GM18951 (cell line): ENCODE measurements at regions not wholly inside any gene's neighbourhood (a gene's known extent, or its start where the extent isn't known, plus 50 kb on each side); places are given as distances from the start of the nearest gene placed in this dataset.
A peak's percentile ranks its signal among the peaks of the same experiment; 100 is the strongest.
"Not testable (repeated sequence)": the region's sequence is repeated elsewhere in the genome, so short reads cannot be mapped to it uniquely, and the experiment has no call there.

Source experiments
- POLR2A ChIP-seq: IDR thresholded peaks from 4 replicates; pipeline ENCODE4 v1.6.1; 2011; ENCODE audit warnings: mild to moderate bottlenecking; ENCODE audit not compliant: insufficient read length, insufficient read depth; ENCODE audit errors: extremely low read depth
- in situ Hi-C: fragments of 300-500 bp; cut with MboI; formaldehyde crosslinking; loops from one replicate; pipeline ENCODE4 v1.12.0; 2022; ENCODE audit warnings: low sequenced_read_pairs, mixed read lengths, inconsistent platforms; ENCODE audit not compliant: unreplicated experiment

GRCh38 chrX:55142206-55142918 lies 53.5 kb downstream of the PAGE2 start:
- in situ Hi-C loops = no loop called here
- TF ChIP-seq POLR2A = no peak

DNA sequence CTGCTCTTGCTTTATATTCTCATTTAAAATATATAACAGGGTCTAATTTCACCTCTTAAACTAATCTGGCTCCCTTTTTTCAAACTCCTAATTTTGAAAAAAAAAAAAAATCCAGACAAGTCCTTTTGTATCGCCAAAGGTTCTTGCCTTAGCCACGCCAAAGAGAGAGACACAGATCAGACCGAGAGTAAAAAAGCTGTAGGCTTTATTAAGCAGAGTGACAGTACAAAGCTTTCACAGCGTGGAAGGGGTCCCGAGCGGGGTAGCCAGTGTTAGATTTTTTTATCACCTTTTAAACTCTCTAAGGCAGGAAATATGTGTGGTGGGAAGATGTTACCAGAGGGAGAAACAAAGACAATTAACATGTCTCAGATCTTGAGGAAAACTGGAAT lies 54.1 kb downstream of the PAGE2 start:
- no peak for TF ChIP-seq POLR2A
- in situ Hi-C loops = no loop called here

- TF ChIP-seq POLR2A = no peak
- in situ Hi-C loops = no loop called here
Observed at GRCh38 chrX:55143621-55144020, 54.8 kb downstream of the PAGE2 start.

- in situ Hi-C loops = no loop called here
- TF ChIP-seq POLR2A = no peak
Observed at GRCh38 chrX:55144697-55145096, 55.9 kb downstream of the PAGE2 start.

- no peak for TF ChIP-seq POLR2A
- in situ Hi-C loops = no loop called here
Observed at GRCh38 chrX:55149242-55149641, 60.4 kb downstream of the PAGE2 start.

DNA sequence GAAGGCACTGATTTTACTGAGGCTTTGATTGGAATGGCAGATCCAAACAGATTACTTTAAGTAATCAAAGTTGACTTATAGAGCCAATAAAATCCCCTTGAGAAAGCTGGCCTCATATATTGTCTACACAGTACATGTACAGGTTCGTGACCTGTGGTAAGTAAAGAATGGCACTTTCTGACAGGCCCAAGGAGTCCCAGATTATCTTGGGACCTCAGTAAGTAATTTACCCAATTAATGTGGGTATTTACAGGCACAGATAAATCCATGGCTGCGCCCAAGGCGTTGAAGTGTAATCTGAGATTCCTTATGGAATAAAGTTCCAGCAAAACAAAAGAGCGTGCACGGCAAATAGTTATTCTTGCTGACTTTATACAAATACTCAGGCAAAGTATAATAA lies 62.4 kb downstream of the PAGE2 start:
- in situ Hi-C loops = no loop called here
- no peak for TF ChIP-seq POLR2A

DNA sequence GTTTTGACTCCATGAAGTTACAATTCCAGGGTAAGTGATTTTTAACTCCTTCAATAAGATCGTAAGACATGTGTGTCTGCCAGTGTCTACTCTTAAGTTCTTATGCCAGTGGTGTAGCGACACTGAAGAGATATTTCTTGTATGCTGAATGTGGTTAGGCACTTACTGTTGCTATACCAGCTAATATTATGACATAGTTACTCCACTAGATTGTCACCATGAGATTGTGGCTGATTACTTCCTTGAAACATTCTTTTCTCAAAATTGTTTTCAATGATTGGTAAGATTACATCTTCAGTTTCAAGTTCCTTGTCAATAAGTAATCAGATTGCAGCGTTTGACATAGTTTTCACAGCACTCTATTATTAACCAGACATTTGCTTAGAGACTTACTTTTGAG lies 60.6 kb upstream of the PAGE5 start:
- TF ChIP-seq POLR2A = no peak

GRCh38 chrX:55160685-55161552 lies 59.2 kb upstream of the PAGE5 start:
- in situ Hi-C loops = no loop called here
- TF ChIP-seq POLR2A = peak; percentile 84

More for the DNA sequence above, 60.6 kb upstream of the PAGE5 start:
- in situ Hi-C loops = no loop called here

DNA sequence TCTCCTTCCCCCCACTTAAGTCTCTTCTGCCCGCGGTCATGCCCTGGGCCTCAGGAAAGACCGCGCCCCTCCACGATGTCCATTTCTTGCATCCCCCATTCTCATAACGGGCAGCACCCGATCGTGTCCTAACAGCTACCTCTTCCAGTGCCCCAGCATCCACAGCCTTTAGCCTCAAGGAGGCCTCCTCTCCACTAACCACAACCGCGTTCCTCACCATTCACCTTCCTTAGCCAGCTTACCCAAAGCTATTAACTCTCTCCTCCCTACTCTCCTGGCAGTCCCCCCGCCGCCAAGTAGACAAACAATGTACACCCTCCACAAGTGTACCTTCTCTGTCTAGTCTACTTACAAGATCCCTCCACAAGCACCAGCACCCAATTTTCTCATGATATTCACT lies 58.6 kb upstream of the PAGE5 start:
- no peak for TF ChIP-seq POLR2A
- in situ Hi-C loops = no loop called here

DNA sequence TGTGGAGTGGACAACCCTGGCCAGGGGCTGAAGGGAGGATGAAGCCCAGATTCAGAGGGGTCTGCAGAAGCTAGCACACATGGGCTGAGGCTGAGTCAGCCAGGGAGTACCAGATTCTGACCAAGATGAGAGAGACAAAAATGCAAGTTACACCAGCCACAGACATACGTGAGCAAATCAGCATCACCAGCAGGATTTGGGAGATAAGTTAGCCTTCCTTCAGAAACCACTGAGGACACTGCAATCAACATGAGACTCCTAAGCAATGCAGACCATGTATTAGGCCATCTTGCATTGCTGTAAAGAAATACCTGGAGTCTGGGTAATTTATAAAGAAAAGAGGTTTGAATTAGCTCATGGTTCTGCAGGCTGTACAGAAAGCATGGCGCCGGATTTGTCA lies 57.0 kb upstream of the PAGE5 start:
- no peak for TF ChIP-seq POLR2A
- in situ Hi-C loops = no loop called here

DNA sequence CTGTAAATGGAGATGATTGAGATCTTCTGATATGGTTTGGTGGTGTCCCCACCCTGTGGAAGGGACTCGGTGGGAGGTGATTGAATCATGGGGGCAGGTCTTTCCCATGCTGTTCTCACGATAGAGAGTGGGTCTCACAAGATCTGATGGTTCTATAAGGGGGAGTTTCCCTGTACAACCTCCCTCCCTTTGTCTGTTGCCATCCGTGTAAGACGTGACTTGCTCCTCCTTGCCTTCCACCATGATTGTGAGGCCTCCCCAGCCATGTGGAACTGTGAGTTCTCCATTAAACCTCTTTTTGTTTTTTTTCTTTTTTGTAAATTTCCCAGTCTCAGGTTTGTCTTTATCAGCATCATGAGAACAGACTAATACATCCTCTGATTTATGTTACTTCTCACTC lies 55.1 kb upstream of the PAGE5 start:
- in situ Hi-C loops = not testable (repeated sequence)

- no peak for TF ChIP-seq POLR2A
- in situ Hi-C loops = no loop called here
Observed at GRCh38 chrX:55167124-55167803, 52.9 kb upstream of the PAGE5 start.

- in situ Hi-C loops = no loop called here
Observed at GRCh38 chrX:55167901-55168300, 52.2 kb upstream of the PAGE5 start.

More at GRCh38 chrX:55167901-55168300, 52.2 kb upstream of the PAGE5 start:
- no peak for TF ChIP-seq POLR2A
